ENCODE measurements at regions not wholly inside any gene's neighbourhood (a gene's known extent, or its start where the extent isn't known, plus 50 kb on each side); places are given as distances from the start of the nearest gene placed in this dataset.
"Not testable (repeated sequence)": the region's sequence is repeated elsewhere in the genome, so short reads cannot be mapped to it uniquely, and the experiment has no call there.

- H3K4me1 ChIP-seq (ENCODE audit: control insufficient read depth, insufficient read depth, low read length), result no peaks in the 10 kb centered on the region
- no peak overlapping the region for H3K27ac ChIP-seq (ENCODE audit: low read depth, low read length)
- no CpG with 5 or more reads among the region's 1 CpG for WGBS (ENCODE audit: insufficient coverage)
- no peak overlapping the region for H3K4me3 ChIP-seq (ENCODE audit: low read depth, low read length)
- no peak for DNase-seq (ENCODE audit: low read depth in 4 of 6, low spot score in 6 of 6)
- H3K27me3 ChIP-seq (ENCODE audit: control insufficient read depth, insufficient read depth, low read length), result no peaks in the 10 kb centered on the region
- H3K36me3 ChIP-seq (ENCODE audit: control insufficient read depth, insufficient read depth, low read length), result no peaks in the 10 kb centered on the region
- H3K9me3 ChIP-seq (ENCODE audit: control insufficient read depth, insufficient read depth, low read length), result peaks cover 1% of the 10 kb centered on the region
Observed at GRCh38 chr3:187497052-187497451, 128.9 kb downstream of the RTP4 start.

- H3K9me3 ChIP-seq (ENCODE audit: control insufficient read depth, insufficient read depth, low read length); H3K4me1 ChIP-seq (ENCODE audit: control insufficient read depth, insufficient read depth, low read length); H3K27me3 ChIP-seq (ENCODE audit: control insufficient read depth, insufficient read depth, low read length); H3K27ac ChIP-seq (ENCODE audit: low read depth, low read length); H3K4me3 ChIP-seq (ENCODE audit: low read depth, low read length); DNase-seq (ENCODE audit: low read depth in 4 of 6, low spot score in 6 of 6); H3K36me3 ChIP-seq (ENCODE audit: control insufficient read depth, insufficient read depth, low read length): not testable (repeated sequence)
- no CpG with 5 or more reads among the region's 3 CpGs for WGBS (ENCODE audit: insufficient coverage)
Observed at GRCh38 chr3:187494056-187494455, 125.9 kb downstream of the RTP4 start.

- H3K4me1 ChIP-seq (ENCODE audit: control insufficient read depth, insufficient read depth, low read length), result no peaks in the 10 kb centered on the region
- no peaks in the 10 kb centered on the region for H3K36me3 ChIP-seq (ENCODE audit: control insufficient read depth, insufficient read depth, low read length)
- H3K9me3 ChIP-seq (ENCODE audit: control insufficient read depth, insufficient read depth, low read length), result peaks cover 1% of the 10 kb centered on the region
- 90% methylated on average over 2 of the region's 2 CpGs for WGBS (ENCODE audit: insufficient coverage)
- DNase-seq (ENCODE audit: low read depth in 4 of 6, low spot score in 6 of 6), result no peak
- no peaks in the 10 kb centered on the region for H3K27me3 ChIP-seq (ENCODE audit: control insufficient read depth, insufficient read depth, low read length)
- H3K27ac ChIP-seq (ENCODE audit: low read depth, low read length), result no peak overlapping the region
- no peak overlapping the region for H3K4me3 ChIP-seq (ENCODE audit: low read depth, low read length)
Observed at GRCh38 chr3:187491371-187491770, 123.2 kb downstream of the RTP4 start.

- no CpG with 5 or more reads among the region's 1 CpG for WGBS (ENCODE audit: insufficient coverage)
- Histone ChIP-seq H3K9me3 (ENCODE audit: control insufficient read depth, insufficient read depth, low read length) (peaks cover 1% of the 10 kb centered on the region), H3K4me1 (ENCODE audit: control insufficient read depth, insufficient read depth, low read length) (no peaks in the 10 kb centered on the region), H3K27me3 (ENCODE audit: control insufficient read depth, insufficient read depth, low read length) (no peaks in the 10 kb centered on the region), H3K36me3 (ENCODE audit: control insufficient read depth, insufficient read depth, low read length) (no peaks in the 10 kb centered on the region), H3K27ac (ENCODE audit: low read depth, low read length) (no peak overlapping the region), H3K4me3 (ENCODE audit: low read depth, low read length) (no peak overlapping the region)
- no peak for DNase-seq (ENCODE audit: low read depth in 4 of 6, low spot score in 6 of 6)
Observed at GRCh38 chr3:187490366-187490765, 122.2 kb downstream of the RTP4 start.

GRCh38 chr3:187484547-187485295 lies 116.5 kb downstream of the RTP4 start:
- Histone ChIP-seq H3K36me3 (ENCODE audit: control insufficient read depth, insufficient read depth, low read length) (no peaks in the 10 kb centered on the region), H3K4me3 (ENCODE audit: low read depth, low read length) (no peak overlapping the region), H3K27ac (ENCODE audit: low read depth, low read length) (no peak overlapping the region), H3K27me3 (ENCODE audit: control insufficient read depth, insufficient read depth, low read length) (no peaks in the 10 kb centered on the region), H3K4me1 (ENCODE audit: control insufficient read depth, insufficient read depth, low read length) (no peaks in the 10 kb centered on the region), H3K9me3 (ENCODE audit: control insufficient read depth, insufficient read depth, low read length) (no peaks in the 10 kb centered on the region)
- DNase-seq (ENCODE audit: low read depth in 4 of 6, low spot score in 6 of 6), result peak in 2 of 6 donors; percentile 23 to 28
- WGBS (ENCODE audit: insufficient coverage), result 58% methylated on average over 5 of the region's 10 CpGs

GRCh38 chr3:187481426-187481825 lies 113.2 kb downstream of the RTP4 start:
- no peaks in the 10 kb centered on the region for H3K4me1 ChIP-seq (ENCODE audit: control insufficient read depth, insufficient read depth, low read length)
- H3K4me3 ChIP-seq (ENCODE audit: low read depth, low read length), result no peak overlapping the region
- H3K27me3 ChIP-seq (ENCODE audit: control insufficient read depth, insufficient read depth, low read length), result no peaks in the 10 kb centered on the region
- no peaks in the 10 kb centered on the region for H3K9me3 ChIP-seq (ENCODE audit: control insufficient read depth, insufficient read depth, low read length)
- WGBS (ENCODE audit: insufficient coverage), result 80% methylated on average over 2 of the region's 3 CpGs
- DNase-seq (ENCODE audit: low read depth in 4 of 6, low spot score in 6 of 6), result peak in 1 of 6 donors; percentile 42
- no peaks in the 10 kb centered on the region for H3K36me3 ChIP-seq (ENCODE audit: control insufficient read depth, insufficient read depth, low read length)
- H3K27ac ChIP-seq (ENCODE audit: low read depth, low read length), result no peak overlapping the region

- not testable (repeated sequence) for DNase-seq (ENCODE audit: low read depth in 4 of 6, low spot score in 6 of 6); H3K27ac ChIP-seq (ENCODE audit: low read depth, low read length); H3K4me1 ChIP-seq (ENCODE audit: control insufficient read depth, insufficient read depth, low read length); H3K36me3 ChIP-seq (ENCODE audit: control insufficient read depth, insufficient read depth, low read length); H3K27me3 ChIP-seq (ENCODE audit: control insufficient read depth, insufficient read depth, low read length); H3K4me3 ChIP-seq (ENCODE audit: low read depth, low read length)
- H3K9me3 ChIP-seq (ENCODE audit: control insufficient read depth, insufficient read depth, low read length), result peaks cover 21% of the 10 kb centered on the region
Observed at GRCh38 chr3:187475613-187476012, 107.4 kb downstream of the RTP4 start.

- Histone ChIP-seq H3K27me3 (ENCODE audit: control insufficient read depth, insufficient read depth, low read length) (no peaks in the 10 kb centered on the region), H3K27ac (ENCODE audit: low read depth, low read length) (no peak overlapping the region), H3K36me3 (ENCODE audit: control insufficient read depth, insufficient read depth, low read length) (no peaks in the 10 kb centered on the region), H3K4me1 (ENCODE audit: control insufficient read depth, insufficient read depth, low read length) (no peaks in the 10 kb centered on the region), H3K4me3 (ENCODE audit: low read depth, low read length) (no peak overlapping the region), H3K9me3 (ENCODE audit: control insufficient read depth, insufficient read depth, low read length) (peaks cover 21% of the 10 kb centered on the region)
- no peak for DNase-seq (ENCODE audit: low read depth in 4 of 6, low spot score in 6 of 6)
- no CpG with 5 or more reads among the region's 1 CpG for WGBS (ENCODE audit: insufficient coverage)
Observed at GRCh38 chr3:187473778-187474406, 105.7 kb downstream of the RTP4 start.

- H3K4me1 ChIP-seq (ENCODE audit: control insufficient read depth, insufficient read depth, low read length); DNase-seq (ENCODE audit: low read depth in 4 of 6, low spot score in 6 of 6); H3K27ac ChIP-seq (ENCODE audit: low read depth, low read length); H3K4me3 ChIP-seq (ENCODE audit: low read depth, low read length); H3K27me3 ChIP-seq (ENCODE audit: control insufficient read depth, insufficient read depth, low read length); H3K36me3 ChIP-seq (ENCODE audit: control insufficient read depth, insufficient read depth, low read length); H3K9me3 ChIP-seq (ENCODE audit: control insufficient read depth, insufficient read depth, low read length): not testable (repeated sequence)
- 85% methylated on average over 5 of the region's 7 CpGs for WGBS (ENCODE audit: insufficient coverage)
Observed at GRCh38 chr3:187466306-187466705, 98.1 kb downstream of the RTP4 start.

GRCh38 chr3:187465503-187465902 lies 97.3 kb downstream of the RTP4 start:
- no peaks in the 10 kb centered on the region for H3K27me3 ChIP-seq (ENCODE audit: control insufficient read depth, insufficient read depth, low read length)
- no CpG with 5 or more reads among the region's 4 CpGs for WGBS (ENCODE audit: insufficient coverage)
- H3K4me1 ChIP-seq (ENCODE audit: control insufficient read depth, insufficient read depth, low read length), result no peaks in the 10 kb centered on the region
- no peak overlapping the region for H3K4me3 ChIP-seq (ENCODE audit: low read depth, low read length)
- H3K36me3 ChIP-seq (ENCODE audit: control insufficient read depth, insufficient read depth, low read length), result no peaks in the 10 kb centered on the region
- DNase-seq (ENCODE audit: low read depth in 4 of 6, low spot score in 6 of 6), result no peak
- no peaks in the 10 kb centered on the region for H3K9me3 ChIP-seq (ENCODE audit: control insufficient read depth, insufficient read depth, low read length)
- H3K27ac ChIP-seq (ENCODE audit: low read depth, low read length), result no peak overlapping the region

Measured in spinal cord (tissue), 9 donors.